H9 (cell line): ENCODE measurements at regions not wholly inside any gene's neighbourhood (a gene's known extent, or its start where the extent isn't known, plus 50 kb on each side); places are given as distances from the start of the nearest gene placed in this dataset.

Experiments used
- DNase-seq: peaks from one replicate; pipeline ENCODE4 v3.0.0-alpha.2; 2017
- H2AFZ ChIP-seq: one replicate; pipeline ENCODE4 v1.6.1; 2013; ENCODE audit warnings: mild to moderate bottlenecking, low read length, control low read depth, moderate library complexity
- H2AK5ac ChIP-seq: 2 replicates; pipeline ENCODE4 v1.6.1; 2013; ENCODE audit warnings: low read length, control low read depth, mixed read lengths; ENCODE audit not compliant: insufficient read length
- H2BK120ac ChIP-seq: one replicate; pipeline ENCODE4 v1.6.1; 2013; ENCODE audit warnings: low read depth, mild to moderate bottlenecking, low read length, control low read depth, inconsistent platforms; ENCODE audit not compliant: poor library complexity, severe bottlenecking
- H2BK12ac ChIP-seq: 2 replicates; pipeline ENCODE4 v1.6.1; 2013; ENCODE audit warnings: low read length, control low read depth, mixed read lengths, low read depth; ENCODE audit not compliant: insufficient read length
- H2BK15ac ChIP-seq: 2 replicates; pipeline ENCODE4 v1.6.1; 2013; ENCODE audit warnings: low read depth, low read length, control low read depth
- H2BK20ac ChIP-seq: one replicate; pipeline ENCODE4 v1.6.1; 2013; ENCODE audit warnings: low read depth, mild to moderate bottlenecking, low read length, control low read depth, inconsistent platforms; ENCODE audit not compliant: poor library complexity, severe bottlenecking
- H2BK5ac ChIP-seq: 2 replicates; pipeline ENCODE4 v1.6.1; 2013; ENCODE audit warnings: low read length, control low read depth, mixed read lengths; ENCODE audit not compliant: insufficient read length
- H3K14ac ChIP-seq: 2 replicates; pipeline ENCODE4 v1.6.1; 2013; ENCODE audit warnings: low read length, control low read depth; ENCODE audit not compliant: insufficient read depth
- H3K18ac ChIP-seq: 2 replicates; pipeline ENCODE4 v1.6.1; 2013; ENCODE audit warnings: low read depth, mild to moderate bottlenecking, mixed read lengths, low read length, control low read depth; ENCODE audit not compliant: insufficient read length
- H3K23ac ChIP-seq: 2 replicates; pipeline ENCODE4 v1.6.1; 2013; ENCODE audit warnings: low read length, control low read depth, mixed read lengths, low read depth; ENCODE audit not compliant: insufficient read length
- H3K23me2 ChIP-seq: 2 replicates; pipeline ENCODE4 v1.6.1; 2013; ENCODE audit warnings: low read depth, mild to moderate bottlenecking, mixed read lengths, low read length, control low read depth; ENCODE audit not compliant: insufficient read length, poor library complexity, severe bottlenecking
- H3K27ac ChIP-seq: 2 replicates; pipeline ENCODE4 v1.5.1; 2013; ENCODE audit warnings: low read length, control low read depth, mixed read lengths, low read depth; ENCODE audit not compliant: insufficient read length
- H3K27me3 ChIP-seq: 2 replicates; pipeline ENCODE4 v1.6.1; 2013; ENCODE audit warnings: low read length, control low read depth, inconsistent platforms; ENCODE audit not compliant: insufficient read depth
- H3K4ac ChIP-seq: 2 replicates; pipeline ENCODE4 v1.6.1; 2013; ENCODE audit warnings: low read depth, mild to moderate bottlenecking, control low read depth, inconsistent platforms, low read length, moderate library complexity
- H3K4me1 ChIP-seq: 2 replicates; pipeline ENCODE4 v1.6.1; 2013; ENCODE audit warnings: low read length, control low read depth, inconsistent platforms; ENCODE audit not compliant: insufficient read depth
- H3K4me2 ChIP-seq: 2 replicates; pipeline ENCODE4 v1.6.1; 2013; ENCODE audit warnings: low read length, control low read depth, mixed read lengths; ENCODE audit not compliant: insufficient read length, insufficient read depth
- H3K56ac ChIP-seq: 2 replicates; pipeline ENCODE4 v1.6.1; 2013; ENCODE audit warnings: low read depth, mild to moderate bottlenecking, mixed read lengths, low read length, control low read depth; ENCODE audit not compliant: insufficient read length
- H3K79me1 ChIP-seq: 2 replicates; pipeline ENCODE4 v1.6.1; 2013; ENCODE audit warnings: low read depth, mild to moderate bottlenecking, moderate library complexity, low read length, control low read depth, inconsistent platforms; ENCODE audit not compliant: insufficient read depth, poor library complexity, severe bottlenecking
- H3K79me2 ChIP-seq: 2 replicates; pipeline ENCODE4 v1.6.1; 2013; ENCODE audit warnings: low read length, control low read depth, inconsistent platforms; ENCODE audit not compliant: insufficient read depth
- H3K9ac ChIP-seq: 2 replicates; pipeline ENCODE4 v1.6.1; 2013; ENCODE audit warnings: low read length, control low read depth, mixed read lengths; ENCODE audit not compliant: insufficient read length; ENCODE audit errors: extremely low read depth
- H3K9me3 ChIP-seq: one replicate; pipeline ENCODE4 v1.6.1; 2013; ENCODE audit warnings: low read depth, low read length, inconsistent platforms; ENCODE audit not compliant: control insufficient read depth
- H3T11ph ChIP-seq: one replicate; pipeline ENCODE4 v1.6.1; 2013; ENCODE audit warnings: mild to moderate bottlenecking, low read length, control low read depth, inconsistent platforms
- H4K20me1 ChIP-seq: one replicate; pipeline ENCODE4 v1.6.1; 2013; ENCODE audit not compliant: control insufficient read depth, insufficient read length, insufficient read depth
- H4K5ac ChIP-seq: 2 replicates; pipeline ENCODE4 v1.6.1; 2013; ENCODE audit warnings: low read depth, mild to moderate bottlenecking, mixed read lengths, low read length, control low read depth; ENCODE audit not compliant: insufficient read length
- H4K8ac ChIP-seq: replicated peaks from 2 replicates; pipeline ENCODE4 v1.6.1; 2013; ENCODE audit warnings: low read length, control low read depth, mixed read lengths, low read depth; ENCODE audit not compliant: insufficient read length
- H4K91ac ChIP-seq: 2 replicates; pipeline ENCODE4 v1.6.1; 2013; ENCODE audit warnings: low read depth, mild to moderate bottlenecking, moderate library complexity, mixed read lengths, low read length, control low read depth; ENCODE audit not compliant: insufficient read length
- H3K27ac Mint-ChIP-seq, 3 experiments: 2 replicates in 2 of 3; 3 replicates in 1 of 3; pipeline ENCODE4 v1.8.0; 2020 to 2021; ENCODE audit warnings: mixed read lengths in 3 of 3, mild to moderate bottlenecking in 1 of 3, moderate library complexity in 1 of 3
- H3K27me3 Mint-ChIP-seq: 2 replicates; pipeline ENCODE4 v1.8.0; 2021; ENCODE audit warnings: low read depth, mild to moderate bottlenecking, moderate library complexity, mixed read lengths
- H3K36me3 Mint-ChIP-seq, 3 experiments: 2 replicates in 2 of 3; 3 replicates in 1 of 3; pipeline ENCODE4 v1.8.0; 2020 to 2021; ENCODE audit warnings: low read depth in 3 of 3, mixed read lengths in 3 of 3; ENCODE audit not compliant: insufficient read depth in 1 of 3
- H3K4me1 Mint-ChIP-seq, 2 experiments: 2 replicates each; pipeline ENCODE4 v1.8.0; 2020; ENCODE audit warnings: mixed read lengths in 2 of 2
- H3K4me3 Mint-ChIP-seq, 2 experiments: 2 replicates in 1 of 2; 3 replicates in 1 of 2; pipeline ENCODE4 v1.8.0; 2020 to 2021; ENCODE audit warnings: mild to moderate bottlenecking in 2 of 2, mixed read lengths in 2 of 2, moderate library complexity in 1 of 2
- H3K9me3 Mint-ChIP-seq, 2 experiments: 2 replicates in 1 of 2; 3 replicates in 1 of 2; pipeline ENCODE4 v1.8.0; 2020; ENCODE audit warnings: mild to moderate bottlenecking in 2 of 2, mixed read lengths in 2 of 2, moderate library complexity in 1 of 2
- CTCF ChIP-seq: fragments of 200-600 bp; sonication (generic); conservative IDR thresholded peaks from 3 replicates; pipeline ENCODE4 v1.8.0; 2021; ENCODE audit warnings: antibody characterized with exemption, mild to moderate bottlenecking

DNA sequence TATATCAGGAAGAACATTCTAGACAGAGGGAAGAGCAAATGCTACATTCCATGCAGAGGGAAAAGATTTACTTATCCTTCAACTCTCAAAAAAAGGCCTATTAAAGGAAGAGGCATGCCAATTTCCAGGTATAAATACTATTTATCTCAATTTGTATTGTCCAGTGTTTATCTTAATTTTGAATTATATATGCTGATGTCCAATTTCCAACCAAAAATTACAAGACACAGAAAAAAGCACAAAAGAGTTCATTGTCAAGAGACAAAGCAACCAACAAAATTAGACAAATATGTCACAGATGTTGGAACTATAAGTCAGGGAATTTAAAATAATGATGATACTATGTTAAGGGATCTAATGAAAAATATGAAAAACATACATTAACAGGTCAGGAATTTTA lies 286.6 kb upstream of the SFSWAP start:
- Mint-ChIP-seq H3K36me3 (peaks cover 7 to 32% (median 20%) of the 10 kb centered on the region in 3 experiments), H3K9me3 (peaks cover 39 to 40% of the 10 kb centered on the region in 2 experiments), H3K4me3 (no peak overlapping the region), H3K27ac (no peak overlapping the region), H3K4me1 (peaks cover 12% of the 10 kb centered on the region in 2 experiments), H3K27me3 (peaks cover 12% of the 10 kb centered on the region)
- Histone ChIP-seq H3K4ac (no peak overlapping the region), H3K9me3 (no peaks in the 10 kb centered on the region), H2AK5ac (no peak overlapping the region), H2BK12ac (no peak overlapping the region), H4K20me1 (no peaks in the 10 kb centered on the region), H3K4me1 (no peaks in the 10 kb centered on the region), H2BK15ac (no peak overlapping the region), H3K9ac (no peak overlapping the region), H3K27me3 (no peaks in the 10 kb centered on the region), H2BK20ac (no peak overlapping the region), H3K23me2 (no peaks in the 10 kb centered on the region), H4K5ac (no peak overlapping the region), H4K91ac (no peak overlapping the region), H3K56ac (no peak overlapping the region), H2BK120ac (no peak overlapping the region), H3K79me2 (no peaks in the 10 kb centered on the region), H3K4me2 (no peak overlapping the region), H3K79me1 (no peaks in the 10 kb centered on the region), H4K8ac (no peak overlapping the region), H3K18ac (no peak overlapping the region), H3K27ac (no peak overlapping the region), H2BK5ac (no peak overlapping the region), H3K14ac (no peak overlapping the region), H3K23ac (no peak overlapping the region), H2AFZ (no peak overlapping the region), H3T11ph (no peak overlapping the region)
- TF ChIP-seq CTCF, result no peak
- DNase-seq, result no peak
